SH-SY5Y (cell line): ENCODE measurements at regions not wholly inside any gene's neighbourhood (a gene's known extent, or its start where the extent isn't known, plus 50 kb on each side); places are given as distances from the start of the nearest gene placed in this dataset.

Source experiments
- GATA2 ChIP-seq: IDR thresholded peaks from 2 replicates; pipeline ENCODE4 v1.6.1; 2011; ENCODE audit warnings: mild to moderate bottlenecking, low read depth, low read length
- GATA3 ChIP-seq: IDR thresholded peaks from 2 replicates; pipeline ENCODE4 v1.6.1; 2011; ENCODE audit warnings: low read depth, mild to moderate bottlenecking, low read length, moderate library complexity

- TF ChIP-seq GATA2, result no peak
These were observed 252.5 kb upstream of the IRF2BP2 start for GRCh38 chr1:234862360-234862943.

GRCh38 chr1:234861761-234862160, 251.8 kb upstream of the IRF2BP2 start:
- TF ChIP-seq GATA2 (no peak), GATA3 (no peak)

GRCh38 chr1:234861024-234861620, 251.1 kb upstream of the IRF2BP2 start:
- no peak for TF ChIP-seq GATA2
- no peak for TF ChIP-seq GATA3

- no peak for TF ChIP-seq GATA3
- no peak for TF ChIP-seq GATA2
These were observed 248.7 kb upstream of the IRF2BP2 start for GRCh38 chr1:234858722-234859121.

- TF ChIP-seq GATA3, result no peak
- TF ChIP-seq GATA2, result no peak
These were observed 246.9 kb upstream of the IRF2BP2 start for GRCh38 chr1:234856845-234857245.

- TF ChIP-seq GATA3 (no peak), GATA2 (no peak)
These were observed 245.9 kb upstream of the IRF2BP2 start for GRCh38 chr1:234855851-234856250.

- no peak for TF ChIP-seq GATA2
- TF ChIP-seq GATA3, result no peak
These were observed 244.7 kb upstream of the IRF2BP2 start for GRCh38 chr1:234854645-234855039.

- no peak for TF ChIP-seq GATA3
- no peak for TF ChIP-seq GATA2
These were observed 244.1 kb upstream of the IRF2BP2 start for GRCh38 chr1:234853906-234854644.

- no peak for TF ChIP-seq GATA3
- peak; percentile 44; the same call in 1 of the 2 replicates for TF ChIP-seq GATA2
These were observed 242.7 kb upstream of the IRF2BP2 start for GRCh38 chr1:234852659-234853058.

GRCh38 chr1:234851450-234852438, 241.8 kb upstream of the IRF2BP2 start:
- TF ChIP-seq GATA2, result no peak
- TF ChIP-seq GATA3, result no peak

- TF ChIP-seq GATA2 (no peak), GATA3 (no peak)
These were observed 239.9 kb upstream of the IRF2BP2 start for GRCh38 chr1:234849832-234850231.

- TF ChIP-seq GATA2 (no peak), GATA3 (no peak)
These were observed 239.1 kb upstream of the IRF2BP2 start for GRCh38 chr1:234848972-234849649.

GRCh38 chr1:234846813-234847212, 236.8 kb upstream of the IRF2BP2 start:
- peak; percentile 35; the same call in 1 of the 2 replicates for TF ChIP-seq GATA3

- TF ChIP-seq GATA3 (no peak), GATA2 (no peak)
These were observed 235.9 kb upstream of the IRF2BP2 start for GRCh38 chr1:234845836-234846235.

- TF ChIP-seq GATA3 (no peak), GATA2 (no peak)
These were observed 235.2 kb upstream of the IRF2BP2 start for GRCh38 chr1:234845097-234845660.
